ENCODE measurements at regions not wholly inside any gene's neighbourhood (a gene's known extent, or its start where the extent isn't known, plus 50 kb on each side); places are given as distances from the start of the nearest gene placed in this dataset.
A peak's percentile ranks its signal among the peaks of the same experiment; 100 is the strongest.
"Not testable (repeated sequence)": the region's sequence is repeated elsewhere in the genome, so short reads cannot be mapped to it uniquely, and the experiment has no call there.

DNA sequence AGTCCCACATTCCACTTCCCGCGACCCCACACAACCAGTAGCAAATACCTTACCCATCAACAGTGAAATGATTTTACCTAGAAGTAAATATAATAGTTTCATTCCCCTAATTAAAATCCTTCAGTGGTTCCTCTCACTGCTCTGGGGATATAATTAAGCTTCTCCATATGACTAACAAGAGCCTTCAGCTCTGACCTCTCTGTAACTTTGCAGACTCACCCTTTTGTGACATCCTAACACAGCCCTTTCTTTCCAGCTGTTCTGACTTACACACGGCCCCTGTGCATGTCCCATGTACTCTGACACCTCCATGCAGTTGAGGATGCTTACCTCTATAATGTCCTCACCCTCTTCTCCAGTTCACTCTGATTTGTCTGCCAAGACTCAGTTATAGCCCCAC is 137.3 kb upstream of the SPAG17 start:
- no peak for FAIRE-seq
- DNase-seq (ENCODE audit: extremely low spot score, insufficient read length, low read depth) = no peak

GRCh38 chr1:118321840-118322239 is 136.8 kb upstream of the SPAG17 start:
- DNase-seq (ENCODE audit: extremely low spot score, insufficient read length, low read depth) (no peak), FAIRE-seq (no peak)

GRCh38 chr1:118317842-118318614 is 133.0 kb upstream of the SPAG17 start:
- FAIRE-seq (no peak), DNase-seq (ENCODE audit: extremely low spot score, insufficient read length, low read depth) (no peak)

DNA sequence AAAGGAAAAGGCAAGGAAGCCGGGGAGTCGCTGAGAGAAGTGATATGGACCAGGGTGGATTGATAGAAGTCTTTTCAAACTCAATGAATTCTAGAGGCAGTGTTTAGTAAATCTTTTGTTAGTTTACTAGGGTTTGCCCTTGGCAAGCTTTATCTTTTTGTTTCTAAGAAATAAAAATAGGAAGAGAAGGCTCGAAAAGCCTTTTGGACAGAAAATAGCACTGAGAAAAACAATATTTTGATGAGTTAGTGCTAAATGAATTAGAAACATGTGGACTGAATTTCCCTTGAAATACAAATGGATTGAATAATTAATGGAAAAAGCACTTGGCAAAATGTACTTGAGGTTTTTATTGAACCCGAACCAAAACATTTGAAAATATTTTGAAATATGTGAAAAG is 121.8 kb upstream of the SPAG17 start:
- DNase-seq (ENCODE audit: extremely low spot score, insufficient read length, low read depth) (no peak), FAIRE-seq (no peak)

DNA sequence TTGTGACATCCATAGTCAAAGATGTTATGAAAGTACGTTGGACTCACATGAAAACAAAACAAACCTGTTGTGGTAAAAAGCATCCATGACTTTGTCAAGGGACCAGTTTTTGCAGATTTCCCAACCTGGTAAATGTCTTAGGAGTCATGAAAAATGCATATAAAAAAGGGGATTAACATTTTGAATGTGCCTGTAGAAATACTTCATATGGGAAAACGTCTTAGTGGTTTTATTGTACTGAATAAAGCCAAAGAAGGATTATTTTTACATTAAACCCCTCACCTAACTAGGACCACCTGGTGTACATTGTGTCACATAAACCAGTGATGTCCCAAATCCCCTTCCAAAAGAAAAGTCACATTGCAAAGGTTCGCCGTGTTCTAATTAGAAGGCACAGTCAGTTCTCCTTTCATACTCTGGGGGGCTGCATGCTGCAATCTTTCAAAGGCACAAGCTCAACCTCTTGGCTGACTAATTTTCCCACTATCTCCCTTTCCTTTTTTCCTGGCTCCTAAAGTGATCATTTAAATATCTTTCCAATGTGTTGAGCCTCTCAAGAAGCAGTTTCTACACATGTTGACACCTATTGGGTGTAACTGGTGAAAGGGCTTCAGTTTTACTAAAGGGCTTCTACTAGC is 119.8 kb upstream of the SPAG17 start:
- FAIRE-seq (peak; percentile 59), DNase-seq (ENCODE audit: extremely low spot score, insufficient read length, low read depth) (no peak)

DNA sequence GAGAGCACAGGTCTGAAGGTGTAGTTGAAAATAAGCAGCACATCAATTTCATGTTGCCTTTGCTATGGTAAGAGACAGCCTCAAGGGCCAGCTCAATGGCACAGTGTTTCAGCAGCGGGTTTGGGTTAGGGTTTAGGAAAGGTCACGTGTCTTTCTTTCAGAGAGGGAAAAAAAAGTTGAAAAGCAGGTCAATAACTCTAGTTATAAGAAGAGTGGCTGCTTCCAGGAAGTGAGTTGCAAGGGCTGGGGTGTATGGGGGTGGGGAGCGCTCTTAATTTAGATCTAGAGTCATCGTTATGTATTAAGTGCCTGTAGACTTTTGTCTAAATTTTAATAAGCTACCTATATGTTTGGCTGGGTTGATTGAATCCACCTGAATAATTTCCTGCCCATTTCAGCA is 118.5 kb upstream of the SPAG17 start:
- DNase-seq (ENCODE audit: extremely low spot score, insufficient read length, low read depth) (no peak), FAIRE-seq (no peak)

GRCh38 chr1:118303064-118303463 is 118.0 kb upstream of the SPAG17 start:
- no peak for FAIRE-seq
- DNase-seq (ENCODE audit: extremely low spot score, insufficient read length, low read depth) = no peak

DNA sequence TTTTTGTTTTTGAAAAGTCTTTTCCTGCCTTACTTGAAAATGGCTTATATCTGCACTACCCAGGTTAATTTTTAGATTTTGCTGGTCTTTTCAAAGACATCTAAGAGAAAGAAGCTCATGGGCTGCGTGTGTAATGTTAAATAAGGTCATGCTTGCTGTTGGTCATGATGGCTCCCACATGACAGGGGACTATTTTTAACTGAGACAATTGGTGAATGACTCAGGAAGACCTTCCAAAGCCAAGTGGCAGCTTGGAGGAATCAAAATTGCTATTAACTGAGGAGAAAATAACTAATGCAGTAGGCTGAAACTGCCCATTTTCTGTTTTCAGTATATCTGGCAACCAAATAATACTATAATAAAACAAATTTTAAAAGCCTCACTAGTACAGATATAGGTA is 117.1 kb upstream of the SPAG17 start:
- FAIRE-seq = no peak

GRCh38 chr1:118300808-118301207 is 115.8 kb upstream of the SPAG17 start:
- DNase-seq (ENCODE audit: extremely low spot score, insufficient read length, low read depth) (no peak), FAIRE-seq (no peak)

More for the DNA sequence above, 117.1 kb upstream of the SPAG17 start:
- DNase-seq (ENCODE audit: extremely low spot score, insufficient read length, low read depth) = no peak

DNA sequence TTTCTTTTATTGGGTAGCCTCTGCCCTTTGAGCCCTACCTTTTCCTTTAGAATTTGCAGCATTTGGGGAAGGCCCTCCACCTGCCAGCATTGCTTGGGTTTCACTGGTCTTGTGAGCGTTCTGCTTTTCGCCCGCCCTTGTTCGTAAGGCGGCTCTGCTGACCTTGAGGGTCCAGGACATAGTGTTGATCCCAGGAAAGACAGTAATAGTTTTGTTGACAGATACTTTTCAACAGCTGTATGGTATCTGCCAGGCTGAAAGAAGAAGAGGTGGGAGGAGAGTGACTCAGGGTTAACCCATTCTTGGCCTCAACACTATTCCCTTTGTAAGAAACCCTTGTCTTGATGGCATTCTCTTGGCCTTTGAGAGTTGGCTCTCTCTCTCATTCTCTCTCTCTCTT is 113.4 kb upstream of the SPAG17 start:
- DNase-seq (ENCODE audit: extremely low spot score, insufficient read length, low read depth) = no peak
- FAIRE-seq = no peak

DNA sequence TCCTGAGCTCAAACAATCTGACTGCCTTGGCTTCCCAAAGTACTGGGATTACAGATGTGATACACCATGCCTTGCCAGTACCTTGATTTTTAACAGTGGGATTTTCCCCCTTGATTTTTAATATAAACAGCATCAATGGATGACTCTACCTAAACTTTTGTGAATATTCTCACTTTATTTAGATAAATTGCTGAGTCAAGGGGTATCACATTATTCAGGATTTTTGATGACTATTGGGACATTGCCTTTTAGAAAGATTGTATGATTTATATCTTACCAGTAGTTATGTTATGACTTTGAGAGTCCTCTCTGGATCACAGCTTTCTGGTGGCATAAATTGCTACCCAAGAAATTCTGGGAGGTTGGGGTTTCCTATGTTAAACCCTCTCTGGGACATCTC is 112.5 kb upstream of the SPAG17 start:
- FAIRE-seq (no peak), DNase-seq (ENCODE audit: extremely low spot score, insufficient read length, low read depth) (no peak)

DNA sequence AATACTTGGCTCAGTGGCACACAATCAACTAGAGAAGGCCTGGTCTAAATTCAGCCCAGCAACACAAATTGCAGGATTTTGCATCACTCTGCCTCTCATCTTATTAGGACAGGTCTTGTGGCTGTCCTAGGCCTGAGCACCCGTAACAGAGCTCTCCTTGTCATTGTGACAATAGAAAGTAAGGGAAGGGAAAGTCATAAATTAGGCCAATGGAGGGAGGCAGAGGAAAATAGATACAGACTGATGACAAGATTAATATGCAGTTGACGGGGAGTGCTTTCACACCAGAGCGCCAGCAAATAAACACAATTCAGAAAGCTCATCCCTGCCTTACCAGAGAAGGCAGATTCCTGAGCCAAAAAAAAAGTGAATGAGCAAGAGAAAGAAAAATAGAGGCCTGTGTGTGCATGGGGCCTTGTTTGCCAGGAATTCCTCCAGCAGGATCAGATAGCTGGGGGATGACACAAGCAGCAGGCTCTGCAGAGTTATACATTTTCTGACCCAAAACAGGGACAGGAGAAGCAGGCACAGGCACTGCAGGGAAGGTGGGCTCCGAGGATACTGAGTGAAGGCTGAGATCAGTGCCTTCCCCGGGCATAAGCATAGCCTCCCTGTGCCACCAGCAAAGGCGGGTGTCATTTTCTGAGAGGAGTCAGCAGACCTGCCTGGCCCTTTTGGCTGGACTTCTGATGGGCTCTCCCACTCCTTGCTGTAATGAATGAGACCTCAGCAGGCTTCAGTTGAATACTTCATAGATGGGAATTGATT is 110.0 kb upstream of the SPAG17 start:
- no peak for FAIRE-seq

GRCh38 chr1:118291661-118292060 is 106.6 kb upstream of the SPAG17 start:
- DNase-seq (ENCODE audit: extremely low spot score, insufficient read length, low read depth) = no peak
- no peak for FAIRE-seq

More for the DNA sequence above, 110.0 kb upstream of the SPAG17 start:
- DNase-seq (ENCODE audit: extremely low spot score, insufficient read length, low read depth) = no peak

- DNase-seq (ENCODE audit: extremely low spot score, insufficient read length, low read depth) = no peak
- FAIRE-seq = no peak
Observed at GRCh38 chr1:118290571-118290970, 105.5 kb upstream of the SPAG17 start.

GRCh38 chr1:118290046-118290445 is 105.0 kb upstream of the SPAG17 start:
- DNase-seq (ENCODE audit: extremely low spot score, insufficient read length, low read depth) (no peak), FAIRE-seq (no peak)

DNA sequence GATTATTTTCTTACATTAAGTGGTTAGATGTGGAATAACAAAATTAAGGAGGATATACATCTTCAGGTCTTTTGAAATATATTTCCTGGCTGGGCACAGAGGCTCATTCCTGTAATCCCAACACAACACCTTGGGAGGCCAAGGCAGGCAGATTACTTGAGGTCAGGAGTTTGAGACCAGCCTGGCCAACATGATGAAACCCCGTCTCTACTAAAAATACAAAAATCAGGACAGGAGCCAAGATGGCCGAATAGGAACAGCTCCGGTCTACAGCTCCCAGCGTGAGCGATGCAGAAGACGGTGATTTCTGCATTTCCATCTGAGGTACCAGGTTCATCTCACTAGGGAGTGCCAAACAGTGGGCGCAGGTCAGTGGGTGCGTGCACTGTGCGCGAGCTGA is 95.6 kb upstream of the SPAG17 start:
- not testable (repeated sequence) for FAIRE-seq; DNase-seq (ENCODE audit: extremely low spot score, insufficient read length, low read depth)

- FAIRE-seq = no peak
Observed at GRCh38 chr1:118275472-118276115, 90.6 kb upstream of the SPAG17 start.

DNA sequence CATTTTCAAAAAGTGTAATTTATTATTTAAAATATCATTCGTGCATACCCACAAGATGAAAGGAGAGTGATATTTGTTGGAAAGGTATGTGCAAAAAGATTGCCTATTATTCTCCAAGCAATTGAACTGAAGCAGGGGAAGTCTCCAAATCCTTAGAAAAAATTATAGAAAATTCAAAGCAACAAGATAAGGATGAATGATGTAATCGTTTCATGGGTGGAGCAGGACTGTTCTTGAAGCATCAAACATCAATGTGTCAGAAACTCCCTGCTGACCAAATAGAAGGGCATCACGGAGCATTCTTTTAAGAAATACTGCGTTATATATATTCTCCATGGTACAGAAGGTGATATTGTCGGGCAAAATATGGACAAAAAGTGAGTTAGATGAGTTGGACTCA is 87.9 kb upstream of the SPAG17 start:
- DNase-seq (ENCODE audit: extremely low spot score, insufficient read length, low read depth) (no peak), FAIRE-seq (no peak)

More at GRCh38 chr1:118275472-118276115, 90.6 kb upstream of the SPAG17 start:
- no peak for DNase-seq (ENCODE audit: extremely low spot score, insufficient read length, low read depth)

DNA sequence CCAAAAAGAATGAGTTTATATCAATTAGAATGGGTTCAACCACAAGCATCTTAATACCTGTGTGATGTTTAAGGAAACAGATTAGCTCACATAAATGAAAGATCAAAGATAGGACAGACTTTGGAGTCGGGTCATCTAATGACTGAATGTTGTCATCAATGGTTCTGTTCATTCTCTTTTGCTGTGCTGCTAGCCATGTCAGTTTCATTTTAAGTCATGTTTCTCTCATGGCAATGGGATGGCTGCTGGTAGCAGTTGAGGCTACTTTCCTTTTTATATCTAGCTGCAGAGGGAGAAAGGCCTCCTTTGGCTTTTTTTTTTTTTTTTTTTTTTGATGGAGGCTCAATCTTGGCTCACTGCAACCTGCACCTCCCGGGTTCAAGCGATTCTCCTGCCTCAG is 86.9 kb upstream of the SPAG17 start:
- no peak for FAIRE-seq

DNA sequence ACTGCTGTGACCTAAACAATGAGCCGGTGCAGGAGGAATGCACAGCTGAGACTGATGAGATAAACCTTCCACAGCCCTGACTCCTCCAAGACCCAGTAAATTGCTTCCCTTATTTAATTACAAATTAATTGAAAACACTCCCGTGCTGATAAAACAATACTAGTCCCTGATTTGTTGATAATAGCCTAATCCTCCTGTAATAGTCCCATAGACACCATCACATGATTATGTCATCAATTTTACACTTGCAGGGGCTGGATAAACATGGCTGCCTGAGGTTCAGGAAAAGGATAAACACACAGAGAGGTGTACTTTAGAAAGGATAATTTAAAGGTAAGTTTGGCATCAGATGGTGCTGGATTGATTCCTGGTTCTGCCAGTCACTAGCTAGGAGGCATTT is 84.6 kb upstream of the SPAG17 start:
- no peak for FAIRE-seq
- DNase-seq (ENCODE audit: extremely low spot score, insufficient read length, low read depth) = no peak

More for the DNA sequence above, 86.9 kb upstream of the SPAG17 start:
- no peak for DNase-seq (ENCODE audit: extremely low spot score, insufficient read length, low read depth)

Measured in GM18507 (cell line).